ENCODE measurements at regions not wholly inside any gene's neighbourhood (a gene's known extent, or its start where the extent isn't known, plus 50 kb on each side); places are given as distances from the start of the nearest gene placed in this dataset.

DNA sequence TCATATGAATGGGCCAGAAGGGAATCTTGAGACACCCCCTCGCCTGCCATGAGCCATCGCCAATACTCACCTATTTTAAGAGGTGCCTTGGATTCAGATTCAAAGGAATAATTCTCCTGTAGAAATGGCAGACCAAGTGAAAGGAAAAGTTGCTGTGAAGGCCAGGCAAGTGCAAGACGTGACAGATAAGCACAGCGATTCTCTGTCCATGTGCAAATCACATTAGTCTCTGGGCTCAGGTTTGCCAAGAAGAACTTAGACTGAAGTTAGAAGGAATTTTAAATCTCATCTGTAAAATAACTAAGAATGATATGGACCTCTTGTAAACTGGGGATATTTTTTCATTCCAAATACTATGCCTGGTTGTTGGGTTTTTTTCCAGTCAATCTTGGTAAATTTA is 173.6 kb downstream of the UACA start:
- ChIA-PET CTCF (no interaction called here), POLR2A (ENCODE audit: unreplicated experiment) (no interaction called here)
- H3K9ac ChIP-seq (ENCODE audit: low read depth, low read length), result no peak overlapping the region
- ATAC-seq (ENCODE audit: low read depth) (no peak), DNase-seq (no peak)
- no peak overlapping the region for H3K4me3 ChIP-seq (ENCODE audit: insufficient read depth, low read depth, low read length)
- no peak overlapping the region for H2BK5ac ChIP-seq (ENCODE audit: low read depth, low read length, poor library complexity, severe bottlenecking)
- no peak overlapping the region for H3K23ac ChIP-seq (ENCODE audit: low read depth, low read length)
- TF ChIP-seq MAZ (IDR thresholded peaks at IDR 0.05; ENCODE audit: borderline replicate concordance, low read depth, low read length), result no peak
- TF ChIP-seq, protein P1, sequence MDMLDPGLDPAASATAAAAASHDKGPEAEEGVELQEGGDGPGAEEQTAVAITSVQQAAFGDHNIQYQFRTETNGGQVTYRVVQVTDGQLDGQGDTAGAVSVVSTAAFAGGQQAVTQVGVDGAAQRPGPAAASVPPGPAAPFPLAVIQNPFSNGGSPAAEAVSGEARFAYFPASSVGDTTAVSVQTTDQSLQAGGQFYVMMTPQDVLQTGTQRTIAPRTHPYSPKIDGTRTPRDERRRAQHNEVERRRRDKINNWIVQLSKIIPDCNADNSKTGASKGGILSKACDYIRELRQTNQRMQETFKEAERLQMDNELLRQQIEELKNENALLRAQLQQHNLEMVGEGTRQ (IDR thresholded peaks at IDR 0.05; ENCODE audit: low read depth, low read length), result no peak
- TF ChIP-seq, protein P2, sequence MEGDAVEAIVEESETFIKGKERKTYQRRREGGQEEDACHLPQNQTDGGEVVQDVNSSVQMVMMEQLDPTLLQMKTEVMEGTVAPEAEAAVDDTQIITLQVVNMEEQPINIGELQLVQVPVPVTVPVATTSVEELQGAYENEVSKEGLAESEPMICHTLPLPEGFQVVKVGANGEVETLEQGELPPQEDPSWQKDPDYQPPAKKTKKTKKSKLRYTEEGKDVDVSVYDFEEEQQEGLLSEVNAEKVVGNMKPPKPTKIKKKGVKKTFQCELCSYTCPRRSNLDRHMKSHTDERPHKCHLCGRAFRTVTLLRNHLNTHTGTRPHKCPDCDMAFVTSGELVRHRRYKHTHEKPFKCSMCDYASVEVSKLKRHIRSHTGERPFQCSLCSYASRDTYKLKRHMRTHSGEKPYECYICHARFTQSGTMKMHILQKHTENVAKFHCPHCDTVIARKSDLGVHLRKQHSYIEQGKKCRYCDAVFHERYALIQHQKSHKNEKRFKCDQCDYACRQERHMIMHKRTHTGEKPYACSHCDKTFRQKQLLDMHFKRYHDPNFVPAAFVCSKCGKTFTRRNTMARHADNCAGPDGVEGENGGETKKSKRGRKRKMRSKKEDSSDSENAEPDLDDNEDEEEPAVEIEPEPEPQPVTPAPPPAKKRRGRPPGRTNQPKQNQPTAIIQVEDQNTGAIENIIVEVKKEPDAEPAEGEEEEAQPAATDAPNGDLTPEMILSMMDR (conservative IDR thresholded peaks at IDR 0.05; ENCODE audit: low read depth, low read length), result no peak
- TF ChIP-seq RCOR1 (IDR thresholded peaks at IDR 0.05; ENCODE audit: insufficient replicate concordance, low read length), result no peak
- no peak for TF ChIP-seq CEBPB (IDR thresholded peaks at IDR 0.05; ENCODE audit: low read depth, low read length)
- TF ChIP-seq MXI1 (IDR thresholded peaks at IDR 0.05; ENCODE audit: borderline replicate concordance, low read depth, low read length), result no peak
- no peak for TF ChIP-seq CHD1 (IDR thresholded peaks at IDR 0.05; ENCODE audit: low read depth, low read length)
- TF ChIP-seq FOS (IDR thresholded peaks at IDR 0.05; ENCODE audit: low read depth, low read length), result no peak
- TF ChIP-seq NFE2L2 (IDR thresholded peaks at IDR 0.05; ENCODE audit: low read depth, low read length), result no peak
- TF ChIP-seq BHLHE40 (IDR thresholded peaks at IDR 0.05; ENCODE audit: low read depth, low read length), result no peak
- no peak for TF ChIP-seq POLR2A (IDR thresholded peaks at IDR 0.05; ENCODE audit: low read depth, low read length)
- no peak for TF ChIP-seq SMC3 (IDR thresholded peaks at IDR 0.05; ENCODE audit: low read depth, low read length)
- H2AK9ac ChIP-seq (replicated peaks; ENCODE audit: low read depth, low read length, poor library complexity), result no peak overlapping the region
- no peak overlapping the region for H3K4ac ChIP-seq (ENCODE audit: low read depth, low read length)
- H3K14ac ChIP-seq (replicated peaks; ENCODE audit: low read depth, low read length), result no peak overlapping the region
- H3K4me2 ChIP-seq (ENCODE audit: low read depth, low read length), result no peak overlapping the region
- H3K79me1 ChIP-seq (ENCODE audit: low read depth in 1 of 2, low read length in 2 of 2), result no peaks in the 10 kb centered on the region
- no peak overlapping the region for H2BK15ac ChIP-seq (ENCODE audit: low read depth, low read length)
- H2AFZ ChIP-seq (replicated peaks; ENCODE audit: low read length, poor library complexity), result no peak overlapping the region
- no peak overlapping the region for H4K8ac ChIP-seq (ENCODE audit: low read depth in 2 of 2, low read length in 2 of 2)
- H3K27ac ChIP-seq (ENCODE audit: insufficient read depth, low read length), result no peak overlapping the region
- no TSS peak for BruUV-seq (replicated peaks)
- no peak overlapping the region; the same call in 1 of the 2 replicates for H2AK5ac ChIP-seq (ENCODE audit: low read depth, low read length)
- no peak overlapping the region for H4K91ac ChIP-seq (ENCODE audit: insufficient read depth, low read depth, low read length)
- dilution Hi-C loops (cut with HindIII; ENCODE audit: low sequenced_read_pairs, unreplicated experiment) (no loop called here), in situ Hi-C loops (cut with MboI; ENCODE audit: low sequenced_read_pairs) (no loop called here), intact Hi-C loops (cut with micrococcal nuclease) (no loop called here)
- H3K36me3 ChIP-seq (ENCODE audit: control insufficient read depth, insufficient read depth, low read length), result no peaks in the 10 kb centered on the region
- H2BK120ac ChIP-seq (ENCODE audit: low read depth, low read length), result no peak overlapping the region
- H2BK20ac ChIP-seq (ENCODE audit: low read depth, low read length), result no peak overlapping the region
- no peaks in the 10 kb centered on the region for H4K20me1 ChIP-seq (ENCODE audit: insufficient read depth, low read length)
- no peaks in the 10 kb centered on the region for H3K9me1 ChIP-seq (ENCODE audit: insufficient read depth, low read length)
- no peak overlapping the region for H3K56ac ChIP-seq (ENCODE audit: extremely low read depth, insufficient read depth, low read length)
- 0 out of 2 replicates have a peak, but pooled peaks cover 5% of the 10 kb centered on the region for H3K9me3 ChIP-seq (ENCODE audit: control insufficient read depth, insufficient read depth, low read length)
- H3K27me3 ChIP-seq (ENCODE audit: control insufficient read depth, insufficient read depth, low read length), result peaks cover 1% of the 10 kb centered on the region; the same call in 1 of the 2 replicates
- no CpG with 5 or more reads among the region's 4 CpGs for WGBS, 2 experiments (ENCODE audit: extremely low coverage in 2 of 2, insufficient read length in 1 of 2)
- H3K18ac ChIP-seq (ENCODE audit: low read depth, low read length), result no peak overlapping the region
- no peak overlapping the region for H4K5ac ChIP-seq (ENCODE audit: low read depth, low read length)
- peaks cover 2% of the 10 kb centered on the region; the same call in 1 of the 2 replicates for H3K4me1 ChIP-seq (ENCODE audit: control insufficient read depth, insufficient read depth, low read length)
